NCI-H524 (cell line): ENCODE measurements at regions not wholly inside any gene's neighbourhood (a gene's known extent, or its start where the extent isn't known, plus 50 kb on each side); places are given as distances from the start of the nearest gene placed in this dataset.
"Not testable (repeated sequence)": the region's sequence is repeated elsewhere in the genome, so short reads cannot be mapped to it uniquely, and the experiment has no call there.

Experiments used
- DNase-seq, 2 experiments: peaks; one replicate each; lab custom pipeline; 2025; lab: John Stamatoyannopoulos, UW

DNA sequence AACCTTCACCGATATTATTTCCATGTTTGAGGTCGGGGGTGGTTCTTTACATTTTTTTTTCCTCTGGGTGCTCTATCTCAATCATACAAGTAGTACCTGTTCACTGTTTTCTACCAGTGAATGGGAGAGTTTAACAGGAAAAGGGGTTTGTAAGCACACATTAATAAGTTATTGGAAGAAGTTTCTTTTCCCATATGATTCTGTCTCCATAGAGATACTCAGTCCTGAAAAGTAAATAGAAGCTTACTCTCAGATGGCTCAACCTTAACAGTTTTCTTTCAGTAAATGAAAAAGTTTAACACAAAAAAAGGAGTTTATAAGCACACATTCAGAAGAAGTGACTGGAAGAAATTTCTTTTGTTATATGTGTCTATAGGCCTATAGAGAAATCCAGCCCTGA lies 995.6 kb upstream of the SLC39A10 start:
- DNase-seq, result no peak

DNA sequence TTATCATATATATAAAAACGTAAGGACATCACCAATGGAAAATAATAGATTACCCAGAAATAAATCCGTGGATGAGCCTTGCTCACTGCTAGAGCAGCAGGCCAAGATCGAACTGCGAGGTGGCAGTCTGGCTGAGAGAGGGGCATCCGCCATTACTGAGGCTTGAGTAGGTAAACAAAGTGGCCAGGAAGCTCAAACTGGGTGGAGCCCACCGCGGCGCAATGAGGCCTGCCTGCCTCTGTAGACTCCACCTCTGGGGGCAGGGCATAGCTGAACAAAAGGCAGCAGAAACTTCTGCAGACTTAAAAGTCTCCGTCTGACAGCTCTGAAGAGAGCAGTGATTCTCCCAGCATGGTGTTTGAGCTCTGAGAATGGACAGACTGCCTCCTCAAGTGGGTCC lies 1018.0 kb upstream of the SLC39A10 start:
- DNase-seq, result not testable (repeated sequence)

GRCh38 chr2:194621945-194622344 lies 1035.1 kb upstream of the SLC39A10 start:
- DNase-seq, result no peak

DNA sequence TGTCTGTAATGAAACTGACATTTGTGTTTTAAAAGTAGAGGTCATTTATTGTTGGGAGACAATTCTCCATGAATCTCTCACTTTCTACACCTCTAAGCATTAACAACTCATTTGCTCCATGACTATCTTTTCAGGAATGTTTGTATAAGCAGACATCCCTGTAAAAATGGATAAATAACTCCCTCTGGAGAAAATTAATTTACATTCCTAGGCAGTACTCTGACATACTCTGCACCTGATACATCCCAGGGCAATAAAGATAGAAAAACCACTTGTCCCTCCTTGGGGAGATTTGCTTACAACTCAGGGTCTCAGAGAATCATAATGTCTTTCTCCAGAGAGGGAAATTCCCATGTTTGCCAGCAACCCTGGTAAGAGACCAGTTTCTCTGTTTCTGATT lies 1037.7 kb upstream of the SLC39A10 start:
- no peak for DNase-seq

DNA sequence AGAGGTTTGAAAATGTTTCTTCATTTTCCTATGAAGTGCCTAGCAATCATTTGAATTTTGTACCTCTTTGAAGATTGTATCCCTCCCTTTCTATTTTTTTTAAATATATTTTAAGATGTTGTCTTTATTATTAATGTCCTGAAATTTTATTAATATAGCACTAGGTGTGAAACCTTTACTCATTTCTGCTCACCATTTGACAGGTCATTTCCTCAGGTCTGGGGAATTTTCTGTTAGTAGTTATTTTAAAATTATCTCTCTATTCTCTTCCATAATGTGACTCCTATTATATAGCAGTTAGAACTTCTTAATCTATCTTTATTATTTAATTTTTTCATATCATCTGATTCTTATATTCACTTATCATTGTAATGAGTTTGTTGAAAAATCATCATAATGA lies 1038.6 kb upstream of the SLC39A10 start:
- DNase-seq, result no peak

DNA sequence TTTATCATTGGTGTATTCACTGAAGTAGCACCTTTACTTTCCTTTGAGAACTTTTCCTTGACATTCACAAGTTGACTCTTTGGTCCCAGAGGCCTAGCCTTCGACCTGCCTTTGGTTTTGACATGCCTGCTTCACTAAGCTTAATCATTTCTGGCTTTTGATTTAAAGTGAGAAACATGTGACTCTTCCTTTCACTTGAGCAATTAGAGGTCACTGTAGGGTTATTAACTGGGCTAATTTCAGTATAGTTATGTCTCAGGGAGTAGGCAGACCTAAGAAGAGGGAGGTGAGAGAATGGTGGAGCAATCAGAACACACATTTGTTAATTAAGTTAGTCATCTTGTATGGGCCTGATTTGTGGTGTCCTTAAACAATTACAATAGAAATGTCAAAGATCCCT lies 1040.7 kb upstream of the SLC39A10 start:
- DNase-seq, result no peak

DNA sequence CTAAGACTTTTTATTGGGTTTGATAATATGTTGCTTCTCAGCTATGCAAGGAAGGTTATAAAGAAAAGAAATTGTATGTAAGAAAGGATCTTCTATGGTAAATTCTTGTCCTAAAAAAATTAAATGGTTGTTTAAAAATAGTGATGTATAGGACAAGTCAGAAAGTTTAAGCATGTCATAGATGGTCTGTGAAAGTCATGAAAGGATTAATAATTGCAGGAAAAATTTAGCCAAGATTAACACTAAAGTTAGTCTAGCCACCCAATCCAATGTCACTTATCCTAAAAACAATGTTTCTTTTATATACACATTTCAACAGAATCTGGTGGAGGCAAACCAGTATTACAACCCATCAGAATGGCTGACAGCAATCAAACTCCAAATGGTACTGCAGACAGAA lies 1046.7 kb upstream of the SLC39A10 start:
- DNase-seq, result no peak

- no peak for DNase-seq
Observed at GRCh38 chr2:194603429-194603828, 1053.6 kb upstream of the SLC39A10 start.

DNA sequence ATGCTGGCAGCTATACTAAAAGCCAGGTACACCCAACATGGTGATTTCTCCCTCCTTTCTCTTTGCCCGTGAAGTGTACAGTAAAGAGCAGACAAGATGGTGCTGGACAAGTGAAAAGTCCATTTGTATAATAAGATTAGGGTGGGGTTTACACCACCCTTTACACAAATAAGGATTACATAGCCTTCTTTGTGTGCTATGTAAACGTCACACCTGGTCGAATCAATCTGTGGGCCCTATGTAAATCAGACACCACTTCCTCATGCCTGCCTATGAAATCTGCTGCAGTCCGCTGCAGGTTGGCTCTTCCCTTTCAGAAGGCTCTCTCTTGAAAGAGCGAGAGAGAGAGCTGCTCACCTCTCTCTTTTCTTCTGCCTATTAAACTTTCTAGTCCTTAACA lies 1054.3 kb upstream of the SLC39A10 start:
- no peak for DNase-seq

DNA sequence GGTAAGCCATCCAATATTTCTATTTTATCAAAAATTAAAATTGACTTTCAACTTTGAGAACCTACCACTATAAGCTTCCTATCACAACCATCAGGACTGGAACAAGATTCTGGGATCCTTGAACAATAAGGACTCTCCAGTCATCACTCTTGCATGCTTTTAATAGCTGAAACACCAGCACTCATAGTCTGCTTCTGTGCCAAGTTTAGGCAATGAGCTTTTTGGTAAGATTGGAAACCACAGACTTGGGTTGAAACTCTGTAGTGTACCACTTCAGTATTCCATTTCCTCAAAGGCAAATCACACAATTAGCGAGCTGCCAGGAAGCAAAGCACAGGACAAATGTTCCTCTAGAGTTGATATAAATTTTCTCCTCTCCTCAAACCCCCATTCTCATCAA lies 1065.8 kb upstream of the SLC39A10 start:
- DNase-seq, result no peak

- no peak for DNase-seq
Observed at GRCh38 chr2:194587739-194588270, 1069.2 kb upstream of the SLC39A10 start.

DNA sequence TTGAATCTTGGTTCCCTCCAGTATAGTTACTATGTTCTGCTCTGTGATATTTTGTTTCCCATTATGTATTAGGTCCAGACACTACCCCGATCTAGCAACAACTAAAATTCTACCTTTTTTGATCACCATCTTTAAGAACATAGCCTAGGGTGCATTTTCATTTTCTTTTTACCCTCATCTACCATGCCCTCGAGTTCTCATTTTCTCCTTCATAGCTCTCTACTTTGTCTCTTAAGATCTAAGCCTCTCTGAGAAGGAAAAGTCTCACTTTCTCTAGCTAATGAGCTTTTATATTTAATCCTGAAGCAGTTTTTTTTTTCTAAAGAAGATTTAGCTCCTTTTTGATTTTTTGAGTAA lies 1089.4 kb upstream of the SLC39A10 start:
- no peak for DNase-seq

GRCh38 chr2:194566907-194567660 lies 1089.9 kb upstream of the SLC39A10 start:
- DNase-seq, result no peak

- DNase-seq, result no peak
Observed at GRCh38 chr2:194564422-194564821, 1092.6 kb upstream of the SLC39A10 start.

GRCh38 chr2:194562329-194562728 lies 1094.7 kb upstream of the SLC39A10 start:
- DNase-seq, result no peak

GRCh38 chr2:194559964-194560363 lies 1097.1 kb upstream of the SLC39A10 start:
- DNase-seq, result no peak

- DNase-seq, result no peak
Observed at GRCh38 chr2:194559523-194559922, 1097.5 kb upstream of the SLC39A10 start.

GRCh38 chr2:194557993-194558392 lies 1099.0 kb upstream of the SLC39A10 start:
- DNase-seq, result no peak

- no peak for DNase-seq
Observed at GRCh38 chr2:194556629-194557028, 1100.4 kb upstream of the SLC39A10 start.

DNA sequence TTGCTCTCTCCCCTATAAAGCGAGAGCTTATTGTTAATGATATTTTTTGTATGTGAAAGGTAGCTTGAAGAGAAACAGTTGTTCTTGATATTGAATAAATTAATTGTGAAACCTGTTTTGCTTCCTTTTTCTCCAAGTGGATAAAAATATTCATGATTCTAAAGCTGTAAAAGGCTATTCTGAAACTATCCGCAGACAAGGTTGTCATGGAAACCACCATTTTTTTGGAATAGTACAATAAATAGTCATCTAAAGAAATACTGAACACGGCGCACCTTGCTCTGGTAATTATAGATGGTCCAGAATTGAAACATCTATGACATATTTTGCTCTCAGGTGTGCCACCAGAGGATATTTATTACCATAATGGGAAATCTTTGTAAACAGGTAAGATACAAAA lies 1103.0 kb upstream of the SLC39A10 start:
- DNase-seq, result no peak

- DNase-seq, result no peak
Observed at GRCh38 chr2:194550702-194551101, 1106.3 kb upstream of the SLC39A10 start.

DNA sequence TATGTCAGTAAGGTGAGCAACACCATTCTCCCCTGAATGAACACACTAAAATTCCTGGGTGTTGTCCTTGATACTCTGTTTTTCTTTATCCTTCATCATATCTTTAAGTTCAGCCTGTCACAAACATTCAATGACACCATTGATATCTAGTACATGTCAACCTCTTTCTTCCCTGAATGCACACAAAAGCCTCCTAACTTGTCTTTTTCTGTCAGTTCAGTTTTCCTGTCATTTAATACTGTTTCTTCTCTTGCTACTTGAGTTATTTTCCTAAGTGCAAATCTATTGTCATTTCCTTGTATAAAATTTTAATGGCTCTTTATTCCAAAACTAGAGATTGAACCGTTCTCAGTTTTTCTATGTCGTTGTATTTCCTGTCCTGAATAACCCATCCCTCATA lies 1107.6 kb upstream of the SLC39A10 start:
- no peak for DNase-seq

GRCh38 chr2:194545978-194546377 lies 1111.0 kb upstream of the SLC39A10 start:
- peak in 1 of 2 experiments; percentile 33 for DNase-seq

GRCh38 chr2:194539425-194539824 lies 1117.6 kb upstream of the SLC39A10 start:
- no peak for DNase-seq
